PFSK-1 (cell line): ENCODE measurements at regions not wholly inside any gene's neighbourhood (a gene's known extent, or its start where the extent isn't known, plus 50 kb on each side); places are given as distances from the start of the nearest gene placed in this dataset.

ENCODE experiments used
- FOXP2 ChIP-seq: optimal IDR thresholded peaks from 2 replicates; pipeline ENCODE3; 2011; ENCODE audit warnings: borderline replicate concordance, control low read depth, inconsistent platforms; ENCODE audit not compliant: insufficient read depth; ENCODE audit errors: extremely low read length, extremely low read depth
- POLR2AphosphoS5 ChIP-seq: IDR thresholded peaks from 2 replicates; pipeline ENCODE4 v1.6.1; 2012; ENCODE audit warnings: low read depth, mild to moderate bottlenecking, control low read depth, low read length, moderate library complexity
- REST ChIP-seq, 2 experiments: IDR thresholded peaks; 2 replicates each; pipeline versions ENCODE4 v1.6.1 to v1.8.0; 2011 to 2012; ENCODE audit warnings: low read depth in 2 of 2, low read length in 2 of 2, control low read depth in 1 of 2, inconsistent platforms in 1 of 2, mild to moderate bottlenecking in 1 of 2, moderate library complexity in 1 of 2; ENCODE audit not compliant: insufficient read depth in 1 of 2
- SIN3A ChIP-seq: IDR thresholded peaks from 2 replicates; pipeline ENCODE4 v1.6.1; 2012; ENCODE audit warnings: mild to moderate bottlenecking, low read length, moderate library complexity, borderline replicate concordance; ENCODE audit not compliant: insufficient read depth
- TAF1 ChIP-seq: IDR thresholded peaks from 2 replicates; pipeline ENCODE4 v1.6.1; 2012; ENCODE audit warnings: low read length, control low read depth, borderline replicate concordance; ENCODE audit not compliant: insufficient read depth

GRCh38 chr10:58972576-58973234, 203.7 kb upstream of the PHYHIPL start:
- TF ChIP-seq TAF1 (no peak), FOXP2 (no peak), POLR2AphosphoS5 (no peak), SIN3A (no peak), REST (IDR thresholded peaks at IDR 0.05; ENCODE audit: insufficient read depth in 1 of 2, low read depth in 2 of 2, low read length in 2 of 2) (no peak)

- TF ChIP-seq REST (IDR thresholded peaks at IDR 0.05; ENCODE audit: insufficient read depth in 1 of 2, low read depth in 2 of 2, low read length in 2 of 2): no peak
These were observed 203.2 kb upstream of the PHYHIPL start for GRCh38 chr10:58973235-58973595.

- TF ChIP-seq REST (IDR thresholded peaks at IDR 0.05; ENCODE audit: insufficient read depth in 1 of 2, low read depth in 2 of 2, low read length in 2 of 2) (no peak), POLR2AphosphoS5 (no peak), FOXP2 (no peak), TAF1 (no peak), SIN3A (no peak)
These were observed 200.2 kb upstream of the PHYHIPL start for GRCh38 chr10:58976254-58976653.

GRCh38 chr10:58979711-58980110, 196.7 kb upstream of the PHYHIPL start:
- no peak for TF ChIP-seq REST (IDR thresholded peaks at IDR 0.05; ENCODE audit: insufficient read depth in 1 of 2, low read depth in 2 of 2, low read length in 2 of 2)

GRCh38 chr10:58980826-58981415, 195.5 kb upstream of the PHYHIPL start:
- no peak for TF ChIP-seq FOXP2
- no peak for TF ChIP-seq TAF1
- no peak for TF ChIP-seq SIN3A
- TF ChIP-seq POLR2AphosphoS5: no peak
- no peak for TF ChIP-seq REST (IDR thresholded peaks at IDR 0.05; ENCODE audit: insufficient read depth in 1 of 2, low read depth in 2 of 2, low read length in 2 of 2)
